ENCODE measurements at regions not wholly inside any gene's neighbourhood (a gene's known extent, or its start where the extent isn't known, plus 50 kb on each side); places are given as distances from the start of the nearest gene placed in this dataset.

DNA sequence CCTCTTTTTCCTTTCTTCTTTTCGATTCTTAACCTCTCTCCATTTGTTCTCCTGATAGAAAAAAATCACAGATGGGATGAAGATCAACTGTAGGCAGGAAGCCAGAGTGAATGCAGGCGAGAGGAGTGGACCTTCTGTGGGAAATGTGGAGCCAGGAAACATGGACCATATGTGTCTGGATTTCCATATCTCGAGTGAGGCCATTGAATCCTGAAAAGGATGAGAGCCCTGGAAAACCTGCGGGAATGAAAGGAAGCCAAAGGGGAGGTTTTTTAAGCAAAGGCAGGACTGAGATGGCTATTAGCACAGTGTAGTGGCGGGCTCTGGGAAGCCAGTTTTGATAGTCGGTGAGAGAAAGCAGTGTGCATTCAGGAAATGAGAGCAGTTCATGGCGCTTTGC lies 139.5 kb upstream of the C9orf72 start:
- TF ChIP-seq, protein P1, sequence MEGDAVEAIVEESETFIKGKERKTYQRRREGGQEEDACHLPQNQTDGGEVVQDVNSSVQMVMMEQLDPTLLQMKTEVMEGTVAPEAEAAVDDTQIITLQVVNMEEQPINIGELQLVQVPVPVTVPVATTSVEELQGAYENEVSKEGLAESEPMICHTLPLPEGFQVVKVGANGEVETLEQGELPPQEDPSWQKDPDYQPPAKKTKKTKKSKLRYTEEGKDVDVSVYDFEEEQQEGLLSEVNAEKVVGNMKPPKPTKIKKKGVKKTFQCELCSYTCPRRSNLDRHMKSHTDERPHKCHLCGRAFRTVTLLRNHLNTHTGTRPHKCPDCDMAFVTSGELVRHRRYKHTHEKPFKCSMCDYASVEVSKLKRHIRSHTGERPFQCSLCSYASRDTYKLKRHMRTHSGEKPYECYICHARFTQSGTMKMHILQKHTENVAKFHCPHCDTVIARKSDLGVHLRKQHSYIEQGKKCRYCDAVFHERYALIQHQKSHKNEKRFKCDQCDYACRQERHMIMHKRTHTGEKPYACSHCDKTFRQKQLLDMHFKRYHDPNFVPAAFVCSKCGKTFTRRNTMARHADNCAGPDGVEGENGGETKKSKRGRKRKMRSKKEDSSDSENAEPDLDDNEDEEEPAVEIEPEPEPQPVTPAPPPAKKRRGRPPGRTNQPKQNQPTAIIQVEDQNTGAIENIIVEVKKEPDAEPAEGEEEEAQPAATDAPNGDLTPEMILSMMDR (IDR thresholded peaks at IDR 0.05): no peak
- no peak for TF ChIP-seq EZH2phosphoT487 (IDR thresholded peaks at IDR 0.05)

Data from neural progenitor cell (in vitro differentiated cells).